HG02870 (cell line): ENCODE measurements at regions not wholly inside any gene's neighbourhood (a gene's known extent, or its start where the extent isn't known, plus 50 kb on each side); places are given as distances from the start of the nearest gene placed in this dataset.
"Not testable (repeated sequence)": the region's sequence is repeated elsewhere in the genome, so short reads cannot be mapped to it uniquely, and the experiment has no call there.

Source experiments
- ATAC-seq: cut with Tn5 transposase; IDR thresholded peaks from one replicate; pipeline ENCODE4 v1.9.1; 2021; ENCODE audit warnings: mild to moderate bottlenecking, moderate library complexity; ENCODE audit not compliant: unreplicated experiment

DNA sequence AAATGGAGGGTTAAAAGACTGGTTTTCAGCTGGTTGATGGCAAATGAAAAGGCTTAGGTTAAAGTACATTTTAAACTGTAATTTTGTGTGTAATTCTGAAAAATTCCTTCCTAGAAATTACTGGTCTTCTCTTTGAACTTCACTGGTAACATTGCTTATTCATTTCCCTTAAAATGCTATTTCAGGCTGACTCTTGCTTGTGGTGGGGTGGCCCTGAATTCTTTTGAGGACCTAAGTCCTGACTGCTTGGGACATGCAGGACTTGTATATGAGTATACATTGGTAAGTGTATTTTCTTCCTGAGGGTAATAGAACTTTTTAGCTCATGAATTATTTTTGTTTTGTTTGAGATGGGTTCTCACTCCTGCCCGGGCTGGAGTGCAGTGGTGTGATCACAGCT is 63.0 kb upstream of the ERV3-1 start:
- not testable (repeated sequence) for ATAC-seq

DNA sequence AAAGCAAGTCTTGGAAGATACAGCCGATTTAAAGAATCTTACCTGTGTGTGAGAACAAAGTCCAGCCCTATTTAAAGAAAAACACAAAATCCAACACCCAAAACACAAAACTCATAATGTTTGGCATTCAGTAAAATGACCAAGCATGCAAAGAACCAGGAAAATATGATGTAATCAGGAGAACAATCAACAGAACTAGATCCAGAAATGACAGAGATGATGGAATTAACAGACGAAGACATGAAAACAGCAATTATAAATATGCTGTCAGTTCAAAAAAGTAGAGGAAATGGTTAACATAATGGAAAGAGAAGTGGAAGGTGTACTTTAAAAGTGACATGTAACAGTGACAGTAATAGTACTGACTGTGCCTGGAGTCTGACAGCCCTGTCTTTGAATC is 56.1 kb upstream of the ERV3-1 start:
- not testable (repeated sequence) for ATAC-seq

DNA sequence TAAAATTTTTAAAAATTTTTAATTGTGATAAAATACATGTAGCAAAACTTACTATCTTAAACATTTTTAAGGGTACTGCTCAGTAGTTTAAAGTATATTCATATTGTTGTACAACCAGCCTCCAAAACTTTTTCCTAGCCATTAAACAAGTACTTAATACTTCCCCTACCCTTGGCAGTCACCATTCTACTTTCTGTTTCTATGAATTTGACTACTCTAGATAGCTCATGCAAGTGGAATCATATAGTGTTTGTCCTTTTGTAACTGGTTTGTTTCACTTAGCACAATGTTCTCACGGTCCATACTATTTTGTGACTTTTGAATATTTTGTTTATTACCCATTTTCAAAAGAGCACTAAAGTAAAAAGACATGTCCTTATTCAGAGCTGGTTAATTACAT is 52.8 kb upstream of the ERV3-1 start:
- ATAC-seq, result not testable (repeated sequence)
